Neural progenitor cell (in vitro differentiated cells): ENCODE measurements at regions not wholly inside any gene's neighbourhood (a gene's known extent, or its start where the extent isn't known, plus 50 kb on each side); places are given as distances from the start of the nearest gene placed in this dataset.
A peak's percentile ranks its signal among the peaks of the same experiment; 100 is the strongest.

ENCODE experiments used
- DNase-seq: peaks from one replicate; pipeline ENCODE4 v3.0.0-alpha.2; 2016; ENCODE audit warnings: low spot score
- H2AFZ ChIP-seq: fragments of 200-600 bp; sonication (generic); replicated peaks from 2 replicates; pipeline ENCODE4 v1.6.1; 2016; ENCODE audit warnings: antibody characterized with exemption
- H3F3A ChIP-seq: fragments of 200-600 bp; sonication (generic); 2 replicates; pipeline ENCODE4 v1.6.1; 2016; ENCODE audit warnings: antibody characterized with exemption, low read depth
- H3K27ac ChIP-seq: fragments of 200-600 bp; sonication (generic); 2 replicates; pipeline ENCODE4 v1.5.1; 2016; ENCODE audit warnings: mild to moderate bottlenecking
- H3K27me3 ChIP-seq: fragments of 200-600 bp; sonication (generic); 2 replicates; pipeline ENCODE4 v1.6.1; 2016; ENCODE audit warnings: mild to moderate bottlenecking, moderate library complexity
- H3K36me3 ChIP-seq: fragments of 200-600 bp; sonication (generic); 2 replicates; pipeline ENCODE4 v1.5.1; 2016
- H3K4me1 ChIP-seq: fragments of 200-600 bp; sonication (generic); 2 replicates; pipeline ENCODE4 v1.6.1; 2016; ENCODE audit warnings: mixed run types
- H3K4me2 ChIP-seq: fragments of 200-600 bp; sonication (generic); 2 replicates; pipeline ENCODE4 v1.6.1; 2016
- H3K4me3 ChIP-seq: fragments of 200-600 bp; sonication (generic); 2 replicates; pipeline ENCODE4 v1.5.1; 2016
- H3K79me2 ChIP-seq: fragments of 200-600 bp; sonication (generic); 2 replicates; pipeline ENCODE4 v1.6.1; 2016; ENCODE audit warnings: low read depth
- H3K9ac ChIP-seq: fragments of 200-600 bp; sonication (generic); 2 replicates; pipeline ENCODE4 v1.6.1; 2016
- H3K9me3 ChIP-seq: fragments of 200-600 bp; sonication (generic); 2 replicates; pipeline ENCODE4 v1.5.1; 2016; ENCODE audit warnings: low read depth
- H4K20me1 ChIP-seq: fragments of 200-600 bp; sonication (generic); 2 replicates; pipeline ENCODE4 v1.6.1; 2016; ENCODE audit warnings: low read depth
- H3K27ac Mint-ChIP-seq: 3 replicates; pipeline ENCODE4 v1.8.0; 2021; ENCODE audit warnings: mixed read lengths
- H3K27me3 Mint-ChIP-seq: 2 replicates; pipeline ENCODE4 v1.8.0; 2022; ENCODE audit warnings: low read depth, mild to moderate bottlenecking, inconsistent platforms, moderate library complexity, mixed read lengths; ENCODE audit not compliant: insufficient read depth
- H3K36me3 Mint-ChIP-seq: 3 replicates; pipeline ENCODE4 v1.8.0; 2021; ENCODE audit warnings: mixed read lengths
- H3K4me1 Mint-ChIP-seq: 3 replicates; pipeline ENCODE4 v1.8.0; 2021; ENCODE audit warnings: mixed read lengths
- H3K4me3 Mint-ChIP-seq: 3 replicates; pipeline ENCODE4 v1.8.0; 2021; ENCODE audit warnings: mild to moderate bottlenecking, moderate library complexity, mixed read lengths
- H3K9me3 Mint-ChIP-seq: 3 replicates; pipeline ENCODE4 v1.8.0; 2020; ENCODE audit warnings: mixed read lengths
- CTCF ChIP-seq: fragments of 200-600 bp; sonication (generic); IDR thresholded peaks from 2 replicates; pipeline ENCODE4 v1.5.1; 2017; ENCODE audit warnings: antibody characterized with exemption, mild to moderate bottlenecking
- EZH2 ChIP-seq: fragments of 200-600 bp; sonication (generic); IDR thresholded peaks from 2 replicates; pipeline ENCODE4 v1.6.1; 2017; ENCODE audit warnings: antibody characterized with exemption, mild to moderate bottlenecking, moderate library complexity
- EZH2phosphoT487 ChIP-seq: fragments of 200-600 bp; sonication (generic); IDR thresholded peaks from 2 replicates; pipeline ENCODE4 v1.6.1; 2017; ENCODE audit warnings: antibody characterized with exemption

DNA sequence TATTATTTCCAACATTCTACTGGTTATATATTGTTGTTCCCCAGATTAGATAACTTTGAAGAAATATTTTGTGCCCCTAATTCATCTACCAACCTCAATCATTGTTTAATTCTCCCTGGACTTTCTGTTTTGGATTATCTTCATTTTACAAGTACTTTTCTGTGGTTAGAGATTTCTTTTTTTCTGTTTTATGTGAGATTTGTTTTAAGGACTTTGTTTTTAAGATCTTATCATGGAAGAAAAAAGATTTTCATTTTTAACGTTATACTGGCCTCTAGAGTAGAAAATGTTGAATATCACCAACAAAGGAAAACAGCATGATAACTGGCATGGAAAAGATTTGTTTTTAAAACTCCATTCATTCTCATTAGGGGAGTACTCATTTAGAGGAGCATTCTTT, 210.9 kb upstream of the KCNMB2 start:
- H2AFZ ChIP-seq, result no peak overlapping the region
- H3K4me1 Mint-ChIP-seq, result peaks cover 15% of the 10 kb centered on the region
- H3K4me3 ChIP-seq, result no peak overlapping the region
- H3K27me3 Mint-ChIP-seq, result no peaks in the 10 kb centered on the region
- no peak overlapping the region for H3K4me2 ChIP-seq
- H3K27me3 ChIP-seq, result no peaks in the 10 kb centered on the region
- H3K4me1 ChIP-seq, result no peaks in the 10 kb centered on the region
- H3K79me2 ChIP-seq, result no peaks in the 10 kb centered on the region
- no peak overlapping the region for H3K9ac ChIP-seq
- H3K36me3 ChIP-seq, result no peaks in the 10 kb centered on the region
- no peak overlapping the region for H3K27ac Mint-ChIP-seq
- no peaks in the 10 kb centered on the region for H3K36me3 Mint-ChIP-seq
- no peaks in the 10 kb centered on the region for H3K9me3 Mint-ChIP-seq
- H3K9me3 ChIP-seq, result no peaks in the 10 kb centered on the region
- no peaks in the 10 kb centered on the region for H3F3A ChIP-seq
- DNase-seq, result peak; percentile 6
- TF ChIP-seq CTCF (peak; percentile 39), EZH2 (no peak), EZH2phosphoT487 (no peak)
- H3K27ac ChIP-seq, result no peak overlapping the region
- no peaks in the 10 kb centered on the region for H4K20me1 ChIP-seq
- H3K4me3 Mint-ChIP-seq, result no peak overlapping the region

DNA sequence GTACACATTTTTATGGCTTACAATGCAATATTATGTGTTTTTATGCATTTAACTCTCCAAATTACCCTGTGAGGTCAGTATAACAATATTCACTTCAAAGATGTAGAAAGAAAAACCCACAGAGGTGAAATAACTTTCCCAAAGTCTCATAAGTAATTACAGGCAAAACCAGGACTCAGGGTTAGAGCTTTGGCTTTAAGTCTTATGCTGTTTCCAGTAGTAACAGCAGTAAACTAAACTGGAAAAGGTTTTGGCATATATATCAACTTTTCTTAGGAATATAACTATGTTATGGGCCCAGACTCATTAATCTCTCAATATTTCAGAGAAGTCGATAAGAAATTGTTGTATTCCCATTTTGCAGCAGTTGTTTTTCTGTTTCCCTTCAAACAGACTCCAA, 206.3 kb upstream of the KCNMB2 start:
- no peak overlapping the region for H2AFZ ChIP-seq

GRCh38 chr3:178334239-178334638, 202.0 kb upstream of the KCNMB2 start:
- Histone ChIP-seq H3K9ac (no peak overlapping the region), H3K9me3 (no peaks in the 10 kb centered on the region), H3K4me2 (no peak overlapping the region), H3K27me3 (no peaks in the 10 kb centered on the region), H3F3A (no peaks in the 10 kb centered on the region), H3K4me1 (no peaks in the 10 kb centered on the region), H3K79me2 (no peaks in the 10 kb centered on the region), H3K36me3 (no peaks in the 10 kb centered on the region), H2AFZ (no peak overlapping the region), H4K20me1 (no peaks in the 10 kb centered on the region), H3K4me3 (no peak overlapping the region), H3K27ac (no peak overlapping the region)
- H3K4me3 Mint-ChIP-seq, result no peak overlapping the region
- H3K27me3 Mint-ChIP-seq, result no peaks in the 10 kb centered on the region
- TF ChIP-seq CTCF (no peak), EZH2 (no peak), EZH2phosphoT487 (no peak)
- no peaks in the 10 kb centered on the region for H3K36me3 Mint-ChIP-seq
- no peak for DNase-seq
- H3K27ac Mint-ChIP-seq, result no peak overlapping the region
- no peaks in the 10 kb centered on the region for H3K4me1 Mint-ChIP-seq
- peaks cover 2% of the 10 kb centered on the region for H3K9me3 Mint-ChIP-seq

More for the DNA sequence above, 206.3 kb upstream of the KCNMB2 start:
- TF ChIP-seq EZH2phosphoT487 (no peak), CTCF (no peak), EZH2 (no peak)
- no peaks in the 10 kb centered on the region for H3K27me3 Mint-ChIP-seq
- H3K4me3 Mint-ChIP-seq, result no peak overlapping the region
- H3K36me3 Mint-ChIP-seq, result no peaks in the 10 kb centered on the region
- H3K27me3 ChIP-seq, result no peaks in the 10 kb centered on the region
- no peak overlapping the region for H3K27ac Mint-ChIP-seq
- H4K20me1 ChIP-seq, result no peaks in the 10 kb centered on the region
- no peaks in the 10 kb centered on the region for H3K4me1 ChIP-seq
- H3K79me2 ChIP-seq, result no peaks in the 10 kb centered on the region
- no peaks in the 10 kb centered on the region for H3K4me1 Mint-ChIP-seq
- H3K27ac ChIP-seq, result no peak overlapping the region
- no peak overlapping the region for H3K4me3 ChIP-seq
- no peak overlapping the region for H3K4me2 ChIP-seq
- H3K9ac ChIP-seq, result no peak overlapping the region
- H3F3A ChIP-seq, result no peaks in the 10 kb centered on the region
- no peak for DNase-seq
- H3K36me3 ChIP-seq, result no peaks in the 10 kb centered on the region
- H3K9me3 Mint-ChIP-seq, result no peaks in the 10 kb centered on the region
- H3K9me3 ChIP-seq, result no peaks in the 10 kb centered on the region
